GM19395 (cell line): ENCODE measurements at regions not wholly inside any gene's neighbourhood (a gene's known extent, or its start where the extent isn't known, plus 50 kb on each side); places are given as distances from the start of the nearest gene placed in this dataset.
"Not testable (repeated sequence)": the region's sequence is repeated elsewhere in the genome, so short reads cannot be mapped to it uniquely, and the experiment has no call there.

ENCODE experiments used
- ATAC-seq: cut with Tn5 transposase; IDR thresholded peaks from one replicate; pipeline ENCODE4 v1.9.1; 2021; ENCODE audit warnings: mild to moderate bottlenecking, moderate library complexity; ENCODE audit not compliant: unreplicated experiment

GRCh38 chr16:87150681-87151280 is 166.4 kb downstream of the C16orf95 start:
- ATAC-seq: no peak

- no peak for ATAC-seq
Measured at GRCh38 chr16:87152221-87152755, 164.9 kb downstream of the C16orf95 start.

- no peak for ATAC-seq
Measured at GRCh38 chr16:87153326-87153725, 163.9 kb downstream of the C16orf95 start.

GRCh38 chr16:87155315-87155714 is 161.9 kb downstream of the C16orf95 start:
- not testable (repeated sequence) for ATAC-seq

- ATAC-seq: no peak
Measured at GRCh38 chr16:87156195-87156594, 161.0 kb downstream of the C16orf95 start.

- ATAC-seq: no peak
Measured at GRCh38 chr16:87160234-87160636, 157.0 kb downstream of the C16orf95 start.

GRCh38 chr16:87160701-87161337 is 156.4 kb downstream of the C16orf95 start:
- no peak for ATAC-seq

GRCh38 chr16:87161410-87161809 is 155.8 kb downstream of the C16orf95 start:
- not testable (repeated sequence) for ATAC-seq

GRCh38 chr16:87161822-87162676 is 155.1 kb downstream of the C16orf95 start:
- ATAC-seq: no peak

GRCh38 chr16:87162799-87163198 is 154.4 kb downstream of the C16orf95 start:
- ATAC-seq: not testable (repeated sequence)

- ATAC-seq: no peak
Measured at GRCh38 chr16:87163637-87164036, 153.6 kb downstream of the C16orf95 start.

- no peak for ATAC-seq
Measured at GRCh38 chr16:87165151-87165550, 152.0 kb downstream of the C16orf95 start.

- ATAC-seq: no peak
Measured at GRCh38 chr16:87165885-87166284, 151.3 kb downstream of the C16orf95 start.

- no peak for ATAC-seq
Measured at GRCh38 chr16:87166321-87166720, 150.9 kb downstream of the C16orf95 start.

- no peak for ATAC-seq
Measured at GRCh38 chr16:87166934-87167333, 150.3 kb downstream of the C16orf95 start.

GRCh38 chr16:87169509-87169995 is 147.6 kb downstream of the C16orf95 start:
- no peak for ATAC-seq

- ATAC-seq: no peak
Measured at GRCh38 chr16:87170310-87170709, 146.9 kb downstream of the C16orf95 start.

GRCh38 chr16:87171723-87172122 is 145.5 kb downstream of the C16orf95 start:
- ATAC-seq: no peak

GRCh38 chr16:87172632-87173031 is 144.6 kb downstream of the C16orf95 start:
- ATAC-seq: no peak

GRCh38 chr16:87173294-87173893 is 143.8 kb downstream of the C16orf95 start:
- no peak for ATAC-seq

- no peak for ATAC-seq
Measured at GRCh38 chr16:87174061-87174460, 143.1 kb downstream of the C16orf95 start.
